ENCODE measurements at regions not wholly inside any gene's neighbourhood (a gene's known extent, or its start where the extent isn't known, plus 50 kb on each side); places are given as distances from the start of the nearest gene placed in this dataset.
A peak's percentile ranks its signal among the peaks of the same experiment; 100 is the strongest.
"Not testable (repeated sequence)": the region's sequence is repeated elsewhere in the genome, so short reads cannot be mapped to it uniquely, and the experiment has no call there.

- no TSS peak for BruUV-seq (replicated peaks)
- Histone ChIP-seq H3K4me1 (ENCODE audit: insufficient read depth, low read length) (no peaks in the 10 kb centered on the region), H3K9me3 (ENCODE audit: low read length) (no peaks in the 10 kb centered on the region), H3K27me3 (ENCODE audit: control insufficient read depth in 1 of 2, insufficient read depth in 2 of 2, low read length in 2 of 2) (no peaks in the 10 kb centered on the region), H2AFZ (ENCODE audit: low read length) (no peak overlapping the region), H3K27ac (ENCODE audit: extremely low read length, insufficient read depth, low read length) (no peak overlapping the region), H4K20me1 (ENCODE audit: insufficient read depth, low read length) (no peaks in the 10 kb centered on the region), H3K9ac (ENCODE audit: insufficient read depth, low read depth, low read length) (no peak overlapping the region), H3K4me3 (replicated peaks in 1 of 3; ENCODE audit: insufficient read depth in 1 of 3, low read depth in 2 of 3, low read length in 3 of 3) (no peak overlapping the region), H3K36me3 (replicated peaks in 1 of 2; ENCODE audit: control insufficient read depth in 1 of 2, insufficient read depth in 2 of 2, low read length in 2 of 2) (no peaks in the 10 kb centered on the region), H3K4me2 (ENCODE audit: low read depth, low read length) (no peak overlapping the region), H3K79me2 (ENCODE audit: insufficient read depth, low read length) (no peaks in the 10 kb centered on the region)
- no peak for DNase-seq (ENCODE audit: low spot score)
- WGBS (ENCODE audit: low lambda C conversion rate), result 0% methylated on average over 1 of the region's 1 CpG
- intact Hi-C loops (cut with micrococcal nuclease; ENCODE audit: unreplicated experiment) (loop anchor here (1.0 to 10.0 kb wide), 2 partner anchors 672 to 810 kb away; no protein-coding TSS in a partner anchor), in situ Hi-C loops (cut with HindIII; ENCODE audit: extremely low pct_ligation_motif_present, low pct_unique_long_range_greater_than_20kb) (no loop called here)
- FAIRE-seq, result no peak
- TF ChIP-seq ZFP36 (IDR thresholded peaks at IDR 0.05; ENCODE audit: borderline replicate concordance, low read depth, low read length, partially characterized antibody) (no peak), MZF1 (CRISPR knock-in tag; IDR thresholded peaks at IDR 0.05; ENCODE audit: borderline replicate concordance) (no peak), ZNF282 (IDR thresholded peaks at IDR 0.05; ENCODE audit: partially characterized antibody) (no peak), NFKBIZ (CRISPR knock-in tag; IDR thresholded peaks at IDR 0.05) (no peak), STAG1 (CRISPR knock-in tag; IDR thresholded peaks at IDR 0.05) (peak; percentile 31), FOSL2 (CRISPR knock-in tag; IDR thresholded peaks at IDR 0.05) (no peak)
- ATAC-seq, result no peak
- ChIA-PET CTCF (ENCODE audit: low intra/inter-chr PET ratio, low total read pairs) (no interaction called here), POLR2A (no interaction called here)
Measured at GRCh38 chr3:166685246-166685645, 694.9 kb downstream of the ZBBX start.

- intact Hi-C loops (cut with micrococcal nuclease; ENCODE audit: unreplicated experiment), result loop anchor here (10.0 kb wide), 1 partner anchor 809 kb away; no protein-coding TSS in a partner anchor
- in situ Hi-C loops (cut with HindIII; ENCODE audit: extremely low pct_ligation_motif_present, low pct_unique_long_range_greater_than_20kb), result not testable (repeated sequence)
- WGBS (ENCODE audit: low lambda C conversion rate), result 2% methylated on average over 5 of the region's 5 CpGs
Measured at GRCh38 chr3:166684077-166684476, 696.0 kb downstream of the ZBBX start.

More at GRCh38 chr3:166684077-166684476, 696.0 kb downstream of the ZBBX start:
- H3K27me3 ChIP-seq (ENCODE audit: control insufficient read depth in 1 of 2, insufficient read depth in 2 of 2, low read length in 2 of 2); CTCF ChIA-PET (ENCODE audit: low intra/inter-chr PET ratio, low total read pairs); H3K79me2 ChIP-seq (ENCODE audit: insufficient read depth, low read length); ATAC-seq; H2AFZ ChIP-seq (ENCODE audit: low read length); H3K9me3 ChIP-seq (ENCODE audit: low read length); DNase-seq (ENCODE audit: low spot score); H3K4me1 ChIP-seq (ENCODE audit: insufficient read depth, low read length); POLR2A ChIA-PET; BruUV-seq (replicated peaks); H3K9ac ChIP-seq (ENCODE audit: insufficient read depth, low read depth, low read length); H3K4me3 ChIP-seq (replicated peaks in 1 of 3; ENCODE audit: insufficient read depth in 1 of 3, low read depth in 2 of 3, low read length in 3 of 3); FAIRE-seq; H3K36me3 ChIP-seq (replicated peaks in 1 of 2; ENCODE audit: control insufficient read depth in 1 of 2, insufficient read depth in 2 of 2, low read length in 2 of 2); H3K27ac ChIP-seq (ENCODE audit: extremely low read length, insufficient read depth, low read length); H4K20me1 ChIP-seq (ENCODE audit: insufficient read depth, low read length); H3K4me2 ChIP-seq (ENCODE audit: low read depth, low read length): not testable (repeated sequence)

Measured in HepG2 (cell line).